Right lung (tissue), 2 donors: ENCODE measurements at regions not wholly inside any gene's neighbourhood (a gene's known extent, or its start where the extent isn't known, plus 50 kb on each side); places are given as distances from the start of the nearest gene placed in this dataset.

Experiments
- DNase-seq, 2 donors: peaks; one replicate each; pipeline ENCODE4 v3.0.0-alpha.2; 2013

- DNase-seq: no peak
Measured at GRCh38 chrX:45771560-45772340, 571.1 kb upstream of the DIPK2B start.

- no peak for DNase-seq
Measured at GRCh38 chrX:45771114-45771513, 570.4 kb upstream of the DIPK2B start.

GRCh38 chrX:45769761-45770582 is 569.3 kb upstream of the DIPK2B start:
- DNase-seq: peak; percentile 63 to 74

GRCh38 chrX:45768666-45769236 is 568.1 kb upstream of the DIPK2B start:
- DNase-seq: no peak

GRCh38 chrX:45766981-45767501 is 566.4 kb upstream of the DIPK2B start:
- DNase-seq: no peak

GRCh38 chrX:45765767-45766166 is 565.1 kb upstream of the DIPK2B start:
- DNase-seq: no peak

GRCh38 chrX:45765281-45765680 is 564.6 kb upstream of the DIPK2B start:
- no peak for DNase-seq

- DNase-seq: no peak
Measured at GRCh38 chrX:45762699-45763647, 562.3 kb upstream of the DIPK2B start.

GRCh38 chrX:45761920-45762319 is 561.2 kb upstream of the DIPK2B start:
- DNase-seq: no peak

GRCh38 chrX:45760187-45760742 is 559.6 kb upstream of the DIPK2B start:
- no peak for DNase-seq

- no peak for DNase-seq
Measured at GRCh38 chrX:45758738-45759397, 558.2 kb upstream of the DIPK2B start.

GRCh38 chrX:45758319-45758718 is 557.6 kb upstream of the DIPK2B start:
- no peak for DNase-seq

- DNase-seq: no peak
Measured at GRCh38 chrX:45757272-45757671, 556.6 kb upstream of the DIPK2B start.

GRCh38 chrX:45756557-45756956 is 555.9 kb upstream of the DIPK2B start:
- DNase-seq: no peak

GRCh38 chrX:45755703-45756102 is 555.0 kb upstream of the DIPK2B start:
- DNase-seq: no peak

GRCh38 chrX:45751156-45751555 is 550.5 kb upstream of the DIPK2B start:
- no peak for DNase-seq

- DNase-seq: no peak
Measured at GRCh38 chrX:45750639-45751038, 550.0 kb upstream of the DIPK2B start.

GRCh38 chrX:45749375-45749774 is 548.7 kb upstream of the DIPK2B start:
- no peak for DNase-seq

GRCh38 chrX:45748369-45748774 is 547.7 kb upstream of the DIPK2B start:
- DNase-seq: no peak

GRCh38 chrX:45747905-45748304 is 547.2 kb upstream of the DIPK2B start:
- no peak for DNase-seq
